HL-60 (cell line): ENCODE measurements at regions not wholly inside any gene's neighbourhood (a gene's known extent, or its start where the extent isn't known, plus 50 kb on each side); places are given as distances from the start of the nearest gene placed in this dataset.

Experiments used
- CTCF ChIP-seq: IDR thresholded peaks from one replicate; pipeline ENCODE4 v1.5.1; 2011; ENCODE audit warnings: low read length, control low read depth, inconsistent platforms; ENCODE audit not compliant: insufficient read depth
- GABPA ChIP-seq: IDR thresholded peaks from 2 replicates; pipeline ENCODE4 v1.6.1; 2012; ENCODE audit warnings: low read depth
- POLR2AphosphoS5 ChIP-seq: IDR thresholded peaks from 2 replicates; pipeline ENCODE4 v1.6.1; 2012; ENCODE audit warnings: low read depth

GRCh38 chr7:7090460-7090859 is 91.9 kb upstream of the C1GALT1 start:
- no peak for TF ChIP-seq CTCF
- TF ChIP-seq POLR2AphosphoS5, result no peak
- no peak for TF ChIP-seq GABPA
